Mesendoderm (in vitro differentiated cells): ENCODE measurements at regions not wholly inside any gene's neighbourhood (a gene's known extent, or its start where the extent isn't known, plus 50 kb on each side); places are given as distances from the start of the nearest gene placed in this dataset.

Experiments used
- DNase-seq: peaks from one replicate; pipeline ENCODE4 v3.0.0; 2013
- H2AK5ac ChIP-seq: 2 replicates; pipeline ENCODE4 v1.6.1; 2013; ENCODE audit warnings: low read length, inconsistent platforms
- H2BK120ac ChIP-seq: 2 replicates; pipeline ENCODE4 v1.6.1; 2013; ENCODE audit warnings: low read depth, mild to moderate bottlenecking, low read length, moderate library complexity, mixed read lengths
- H2BK15ac ChIP-seq: replicated peaks from 2 replicates; pipeline ENCODE4 v1.6.1; 2013; ENCODE audit warnings: low read depth, mild to moderate bottlenecking, moderate library complexity
- H2BK5ac ChIP-seq: 2 replicates; pipeline ENCODE4 v1.6.1; 2013; ENCODE audit warnings: low read length, inconsistent platforms
- H3K18ac ChIP-seq: 2 replicates; pipeline ENCODE4 v1.6.1; 2013; ENCODE audit warnings: mild to moderate bottlenecking, low read length, mixed read lengths
- H3K23ac ChIP-seq: one replicate; pipeline ENCODE4 v1.6.1; 2013; ENCODE audit warnings: low read length
- H3K27ac ChIP-seq: 2 replicates; pipeline ENCODE4 v1.5.1; 2013; ENCODE audit warnings: low read depth, mild to moderate bottlenecking, inconsistent platforms, low read length, moderate library complexity
- H3K27me3 ChIP-seq: 2 replicates; pipeline ENCODE4 v1.6.1; 2013; ENCODE audit warnings: low read length, control low read depth, mild to moderate bottlenecking, inconsistent platforms; ENCODE audit not compliant: insufficient read depth, poor library complexity
- H3K36me3 ChIP-seq: 2 replicates; pipeline ENCODE4 v1.6.1; 2013; ENCODE audit warnings: low read length, inconsistent platforms; ENCODE audit not compliant: control insufficient read depth, insufficient read depth
- H3K4ac ChIP-seq: one replicate; pipeline ENCODE4 v1.6.1; 2013; ENCODE audit warnings: low read depth, mild to moderate bottlenecking, low read length, moderate library complexity
- H3K4me1 ChIP-seq: 2 replicates; pipeline ENCODE4 v1.6.1; 2013; ENCODE audit warnings: low read depth, low read length, inconsistent platforms; ENCODE audit not compliant: control insufficient read depth
- H3K4me2 ChIP-seq: 2 replicates; pipeline ENCODE4 v1.6.1; 2013; ENCODE audit warnings: low read length
- H3K4me3 ChIP-seq: 2 replicates; pipeline ENCODE4 v1.5.1; 2013; ENCODE audit warnings: mild to moderate bottlenecking, low read length
- H3K56ac ChIP-seq: one replicate; pipeline ENCODE4 v1.6.1; 2013; ENCODE audit warnings: low read length
- H3K79me1 ChIP-seq: 2 replicates; pipeline ENCODE4 v1.6.1; 2013; ENCODE audit warnings: low read length, inconsistent platforms
- H3K79me2 ChIP-seq: 2 replicates; pipeline ENCODE4 v1.6.1; 2013; ENCODE audit warnings: mild to moderate bottlenecking, low read length; ENCODE audit not compliant: control insufficient read depth, insufficient read depth
- H3K9ac ChIP-seq: 2 replicates; pipeline ENCODE4 v1.6.1; 2013; ENCODE audit warnings: low read length, inconsistent platforms
- H4K5ac ChIP-seq: one replicate; pipeline ENCODE4 v1.6.1; 2013; ENCODE audit warnings: low read length
- H4K8ac ChIP-seq: one replicate; pipeline ENCODE4 v1.6.1; 2013; ENCODE audit warnings: low read depth, mild to moderate bottlenecking, control low read depth, low read length, moderate library complexity
- WGBS: extraction: QIAGEN DNeasy Blood & Tissue Kit; methylation state at CpG from one replicate; pipeline ENCODE4 v1.1.7; 2013; ENCODE audit warnings: low lambda C conversion rate, missing lambda C conversion rate; ENCODE audit not compliant: insufficient coverage; ENCODE audit errors: extremely low coverage; 5-methylcytosine and 5-hydroxymethylcytosine counted together

- no peak overlapping the region for H2AK5ac ChIP-seq
- H2BK5ac ChIP-seq = no peak overlapping the region
- no peak overlapping the region for H3K23ac ChIP-seq
- H2BK15ac ChIP-seq = no peak overlapping the region
- H3K27me3 ChIP-seq = no peaks in the 10 kb centered on the region
- no peak overlapping the region for H4K5ac ChIP-seq
- no peaks in the 10 kb centered on the region for H3K79me2 ChIP-seq
- H3K9ac ChIP-seq = no peak overlapping the region
- WGBS = no CpG with 5 or more reads among the region's 16 CpGs
- H3K56ac ChIP-seq = no peak overlapping the region
- H4K8ac ChIP-seq = no peak overlapping the region
- no peak overlapping the region for H3K4ac ChIP-seq
- no peak overlapping the region for H3K4me3 ChIP-seq
- no peaks in the 10 kb centered on the region for H3K4me1 ChIP-seq
- DNase-seq = no peak
- H3K27ac ChIP-seq = no peak overlapping the region
- H3K79me1 ChIP-seq = no peaks in the 10 kb centered on the region
- no peak overlapping the region for H3K4me2 ChIP-seq
- no peaks in the 10 kb centered on the region for H3K36me3 ChIP-seq
- no peak overlapping the region for H3K18ac ChIP-seq
- H2BK120ac ChIP-seq = no peak overlapping the region
These were observed 169.7 kb upstream of the MAST4 start for GRCh38 chr5:66426259-66427138.

GRCh38 chr5:66427139-66427442 is 169.1 kb upstream of the MAST4 start:
- WGBS = no CpG with 5 or more reads among the region's 4 CpGs
- Histone ChIP-seq H3K27ac (no peak overlapping the region), H4K8ac (no peak overlapping the region), H3K4me2 (no peak overlapping the region), H3K4me1 (no peaks in the 10 kb centered on the region), H3K9ac (no peak overlapping the region), H3K79me2 (no peaks in the 10 kb centered on the region), H3K36me3 (no peaks in the 10 kb centered on the region), H4K5ac (no peak overlapping the region), H3K4ac (no peak overlapping the region), H2AK5ac (no peak overlapping the region), H2BK15ac (no peak overlapping the region), H3K4me3 (no peak overlapping the region), H3K27me3 (no peaks in the 10 kb centered on the region), H3K79me1 (no peaks in the 10 kb centered on the region), H2BK120ac (no peak overlapping the region), H3K18ac (no peak overlapping the region), H2BK5ac (no peak overlapping the region), H3K23ac (no peak overlapping the region), H3K56ac (no peak overlapping the region)
- no peak for DNase-seq

DNA sequence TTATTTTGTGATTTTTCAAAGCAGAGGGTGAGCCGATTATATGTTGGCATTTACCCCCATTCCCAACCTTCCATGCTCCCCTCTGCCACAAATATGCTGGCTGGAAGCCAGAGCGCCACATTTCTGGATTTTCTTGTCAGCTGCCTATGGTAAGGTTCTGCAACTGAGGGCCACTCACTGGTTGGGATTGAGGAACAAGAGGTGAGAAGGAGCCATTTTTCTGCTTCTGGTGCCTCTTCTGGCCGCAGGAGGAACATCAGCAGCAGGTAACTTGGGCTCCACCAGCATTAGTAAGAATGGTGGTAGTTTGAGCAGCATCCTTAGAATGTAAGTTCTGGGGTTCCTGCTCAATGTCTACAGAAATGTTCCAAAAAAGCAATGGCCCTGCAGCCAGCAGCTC is 159.5 kb upstream of the MAST4 start:
- H3K79me1 ChIP-seq = no peaks in the 10 kb centered on the region
- H3K9ac ChIP-seq = no peak overlapping the region
- no peaks in the 10 kb centered on the region for H3K4me1 ChIP-seq
- peak; percentile 58 for DNase-seq
- H3K27me3 ChIP-seq = no peaks in the 10 kb centered on the region
- no peak overlapping the region for H2BK5ac ChIP-seq
- no peak overlapping the region for H3K27ac ChIP-seq
- H3K79me2 ChIP-seq = no peaks in the 10 kb centered on the region
- no peak overlapping the region for H3K18ac ChIP-seq
- H2AK5ac ChIP-seq = no peak overlapping the region
- no peak overlapping the region for H4K8ac ChIP-seq
- H3K4me2 ChIP-seq = no peak overlapping the region
- H3K36me3 ChIP-seq = no peaks in the 10 kb centered on the region
- H3K56ac ChIP-seq = no peak overlapping the region
- H3K23ac ChIP-seq = no peak overlapping the region
- H3K4me3 ChIP-seq = no peak overlapping the region
- no peak overlapping the region for H2BK120ac ChIP-seq
- no peak overlapping the region for H4K5ac ChIP-seq
- no peak overlapping the region for H2BK15ac ChIP-seq
- peak overlapping the region; percentile 55 for H3K4ac ChIP-seq
- no CpG with 5 or more reads among the region's 3 CpGs for WGBS

DNA sequence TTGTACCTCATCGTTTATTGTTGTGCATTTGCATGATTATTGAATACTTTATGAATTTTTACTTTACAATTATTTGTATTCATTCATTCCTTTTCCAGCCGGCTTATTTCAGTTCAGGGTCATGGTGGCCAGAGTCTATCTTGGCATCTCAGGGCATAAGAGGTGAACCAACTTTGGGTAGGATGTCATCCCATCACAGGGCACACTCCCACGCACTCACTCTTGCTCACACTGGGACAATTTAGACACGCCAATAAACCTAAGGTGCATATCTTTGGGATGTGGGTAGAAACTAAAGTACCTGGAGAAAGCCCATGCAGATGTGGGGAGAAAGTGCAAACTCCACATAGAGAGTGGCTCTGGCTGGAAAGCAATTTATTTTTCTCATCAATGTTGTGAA is 158.1 kb upstream of the MAST4 start:
- H3K27ac ChIP-seq = no peak overlapping the region
- H2AK5ac ChIP-seq = no peak overlapping the region
- H3K4me2 ChIP-seq = no peak overlapping the region
- H2BK120ac ChIP-seq = no peak overlapping the region
- H4K5ac ChIP-seq = no peak overlapping the region
- H3K23ac ChIP-seq = no peak overlapping the region
- no peak overlapping the region for H2BK15ac ChIP-seq
- H2BK5ac ChIP-seq = no peak overlapping the region
- H3K4me1 ChIP-seq = no peaks in the 10 kb centered on the region
- no peak for DNase-seq
- no peak overlapping the region for H3K56ac ChIP-seq
- H3K79me2 ChIP-seq = no peaks in the 10 kb centered on the region
- H3K27me3 ChIP-seq = no peaks in the 10 kb centered on the region
- no peak overlapping the region for H3K4ac ChIP-seq
- no CpG with 5 or more reads among the region's 4 CpGs for WGBS
- H3K79me1 ChIP-seq = no peaks in the 10 kb centered on the region
- no peaks in the 10 kb centered on the region for H3K36me3 ChIP-seq
- H3K4me3 ChIP-seq = no peak overlapping the region
- no peak overlapping the region for H4K8ac ChIP-seq
- H3K18ac ChIP-seq = no peak overlapping the region
- no peak overlapping the region for H3K9ac ChIP-seq

- Histone ChIP-seq H3K18ac (no peak overlapping the region), H2BK5ac (no peak overlapping the region), H3K27ac (no peak overlapping the region), H3K23ac (no peak overlapping the region), H2BK120ac (no peak overlapping the region), H2AK5ac (no peak overlapping the region), H3K9ac (no peak overlapping the region), H3K79me1 (no peaks in the 10 kb centered on the region), H3K56ac (no peak overlapping the region), H3K36me3 (no peaks in the 10 kb centered on the region), H3K27me3 (no peaks in the 10 kb centered on the region), H3K4me3 (no peak overlapping the region), H3K4me2 (no peak overlapping the region), H3K79me2 (no peaks in the 10 kb centered on the region), H4K5ac (no peak overlapping the region), H2BK15ac (no peak overlapping the region), H3K4ac (no peak overlapping the region), H3K4me1 (no peaks in the 10 kb centered on the region), H4K8ac (no peak overlapping the region)
- no peak for DNase-seq
- no CpG with 5 or more reads among the region's 3 CpGs for WGBS
These were observed 157.5 kb upstream of the MAST4 start for GRCh38 chr5:66438696-66439095.

DNA sequence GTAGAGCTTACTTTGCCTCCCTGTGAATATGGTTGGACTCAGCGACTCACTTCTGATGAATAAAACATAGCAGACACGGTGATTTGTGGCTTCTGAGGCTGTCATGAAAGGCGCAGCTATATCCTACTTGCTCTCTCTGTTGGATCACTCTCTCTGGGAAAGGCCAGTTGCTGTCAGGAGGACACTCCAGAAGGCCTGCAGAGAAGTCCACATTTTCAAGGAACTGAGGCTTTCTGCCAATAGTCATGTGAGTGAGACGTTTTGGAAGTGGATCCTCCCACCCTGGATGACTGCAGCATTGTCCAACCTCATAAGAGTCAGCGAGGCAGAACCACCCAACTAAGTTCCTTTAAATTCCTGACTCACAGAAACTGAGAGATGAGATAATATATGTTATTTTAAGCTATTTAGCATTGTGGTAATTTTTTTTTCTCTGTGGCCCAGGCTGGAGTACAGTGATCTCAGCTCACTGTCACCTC is 156.0 kb upstream of the MAST4 start:
- no peak overlapping the region for H3K4me2 ChIP-seq
- no peak overlapping the region for H3K9ac ChIP-seq
- no peak overlapping the region for H2BK120ac ChIP-seq
- H3K27ac ChIP-seq = no peak overlapping the region
- no peak overlapping the region for H4K8ac ChIP-seq
- no CpG with 5 or more reads among the region's 5 CpGs for WGBS
- H2AK5ac ChIP-seq = no peak overlapping the region
- H3K23ac ChIP-seq = no peak overlapping the region
- no peak overlapping the region for H4K5ac ChIP-seq
- no peaks in the 10 kb centered on the region for H3K4me1 ChIP-seq
- no peak overlapping the region for H2BK15ac ChIP-seq
- H3K4ac ChIP-seq = no peak overlapping the region
- H3K4me3 ChIP-seq = no peak overlapping the region
- no peak overlapping the region for H2BK5ac ChIP-seq
- no peak for DNase-seq
- H3K36me3 ChIP-seq = no peaks in the 10 kb centered on the region
- H3K79me1 ChIP-seq = no peaks in the 10 kb centered on the region
- H3K18ac ChIP-seq = no peak overlapping the region
- no peaks in the 10 kb centered on the region for H3K79me2 ChIP-seq
- H3K56ac ChIP-seq = no peak overlapping the region
- H3K27me3 ChIP-seq = no peaks in the 10 kb centered on the region
